ENCODE measurements at regions not wholly inside any gene's neighbourhood (a gene's known extent, or its start where the extent isn't known, plus 50 kb on each side); places are given as distances from the start of the nearest gene placed in this dataset.

DNA sequence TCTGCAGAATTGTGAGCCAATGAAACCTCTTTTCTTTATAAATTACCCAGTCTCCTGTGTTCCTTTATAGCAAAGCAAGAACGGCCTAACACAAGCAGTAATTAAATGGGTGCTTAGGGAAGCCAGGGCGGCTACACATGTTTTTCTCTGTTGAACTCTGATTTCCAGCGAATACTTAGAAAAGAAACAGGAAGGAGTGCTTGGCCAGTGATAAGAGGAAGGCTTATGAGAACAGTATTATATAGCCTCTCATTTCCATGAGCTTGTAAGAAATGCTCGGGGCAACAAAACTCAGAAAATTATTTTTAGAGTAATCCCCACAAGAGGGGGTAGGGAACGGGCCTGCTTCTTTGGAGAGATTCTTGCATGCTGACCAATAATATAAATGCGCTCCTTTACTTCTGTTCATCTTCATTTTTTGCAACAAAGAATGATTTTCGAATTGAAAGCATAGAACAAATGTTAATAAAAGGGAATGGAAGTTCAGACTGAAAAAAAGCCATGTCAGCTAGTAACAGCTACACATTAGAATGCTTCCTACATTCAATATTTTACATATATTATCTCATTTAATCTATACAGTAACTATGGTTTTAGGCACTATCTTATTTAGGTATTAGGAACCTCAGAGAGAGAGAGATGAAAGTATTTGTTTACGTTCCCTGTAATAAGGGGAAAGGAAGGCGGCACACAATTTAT is 49.7 kb upstream of the CCDC85A start:
- no peak overlapping the region for H2AFZ ChIP-seq (ENCODE audit: low read length)
- H3K9ac ChIP-seq (ENCODE audit: low read length): no peak overlapping the region
- no peaks in the 10 kb centered on the region for H3K9me3 ChIP-seq (ENCODE audit: low read length)
- H3K9me2 ChIP-seq (ENCODE audit: low read depth, low read length): no peaks in the 10 kb centered on the region
- H3K27ac ChIP-seq (ENCODE audit: low read depth, low read length, poor library complexity, severe bottlenecking): no peak overlapping the region
- H3K79me2 ChIP-seq (ENCODE audit: insufficient read depth, low read length): no peaks in the 10 kb centered on the region
- H3K4me2 ChIP-seq (ENCODE audit: low read length): no peak overlapping the region
- H3K36me3 ChIP-seq (ENCODE audit: insufficient read depth, low read length): no peaks in the 10 kb centered on the region
- no peak for TF ChIP-seq EZH2 (IDR thresholded peaks at IDR 0.05; ENCODE audit: borderline replicate concordance, low read length)
- TF ChIP-seq, protein P1, sequence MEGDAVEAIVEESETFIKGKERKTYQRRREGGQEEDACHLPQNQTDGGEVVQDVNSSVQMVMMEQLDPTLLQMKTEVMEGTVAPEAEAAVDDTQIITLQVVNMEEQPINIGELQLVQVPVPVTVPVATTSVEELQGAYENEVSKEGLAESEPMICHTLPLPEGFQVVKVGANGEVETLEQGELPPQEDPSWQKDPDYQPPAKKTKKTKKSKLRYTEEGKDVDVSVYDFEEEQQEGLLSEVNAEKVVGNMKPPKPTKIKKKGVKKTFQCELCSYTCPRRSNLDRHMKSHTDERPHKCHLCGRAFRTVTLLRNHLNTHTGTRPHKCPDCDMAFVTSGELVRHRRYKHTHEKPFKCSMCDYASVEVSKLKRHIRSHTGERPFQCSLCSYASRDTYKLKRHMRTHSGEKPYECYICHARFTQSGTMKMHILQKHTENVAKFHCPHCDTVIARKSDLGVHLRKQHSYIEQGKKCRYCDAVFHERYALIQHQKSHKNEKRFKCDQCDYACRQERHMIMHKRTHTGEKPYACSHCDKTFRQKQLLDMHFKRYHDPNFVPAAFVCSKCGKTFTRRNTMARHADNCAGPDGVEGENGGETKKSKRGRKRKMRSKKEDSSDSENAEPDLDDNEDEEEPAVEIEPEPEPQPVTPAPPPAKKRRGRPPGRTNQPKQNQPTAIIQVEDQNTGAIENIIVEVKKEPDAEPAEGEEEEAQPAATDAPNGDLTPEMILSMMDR (IDR thresholded peaks at IDR 0.05; ENCODE audit: low read length): no peak
- H4K20me1 ChIP-seq (ENCODE audit: insufficient read depth, low read length): no peaks in the 10 kb centered on the region
- H3K4me3 ChIP-seq (ENCODE audit: low read depth, low read length, poor library complexity, severe bottlenecking): no peak overlapping the region
- H3K4me1 ChIP-seq (ENCODE audit: insufficient read depth, low read length, severe bottlenecking): no peaks in the 10 kb centered on the region
- H3K27me3 ChIP-seq (ENCODE audit: insufficient read depth, low read length): no peaks in the 10 kb centered on the region
- no peaks in the 10 kb centered on the region for H3F3A ChIP-seq (ENCODE audit: insufficient read depth, low read length)
